ENCODE measurements at regions not wholly inside any gene's neighbourhood (a gene's known extent, or its start where the extent isn't known, plus 50 kb on each side); places are given as distances from the start of the nearest gene placed in this dataset.

DNA sequence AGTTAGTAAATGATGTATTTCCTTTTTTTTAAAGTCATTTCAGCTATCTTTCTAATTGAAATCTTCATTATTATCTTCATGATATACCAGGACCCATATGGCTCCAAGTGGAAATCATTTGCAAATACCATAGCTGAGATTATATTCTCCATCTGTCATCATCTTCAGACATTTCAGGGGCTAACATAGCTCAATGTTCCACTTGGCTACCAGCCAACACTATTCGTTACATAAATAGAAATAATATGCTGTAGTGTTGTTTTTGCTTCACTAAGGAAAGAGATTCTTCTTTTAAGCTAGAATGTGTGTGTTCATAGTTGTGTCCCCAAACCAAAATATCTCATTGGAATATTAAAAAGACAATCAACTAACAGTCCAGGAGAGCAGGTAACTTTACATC, 225.1 kb downstream of the DIO2 start:
- no peak overlapping the region for H3K4me3 ChIP-seq (ENCODE audit: insufficient read depth, low read depth, low read length)
- no CpG with 5 or more reads among the region's 1 CpG for WGBS, 2 experiments
- no peak overlapping the region for H3K27ac ChIP-seq (ENCODE audit: insufficient read depth, low read depth, low read length, poor library complexity, severe bottlenecking)
- peaks cover 26% of the 10 kb centered on the region for H3K27me3 ChIP-seq (ENCODE audit: control insufficient read depth, insufficient read depth, low read length, poor library complexity, severe bottlenecking)
- peaks cover 14% of the 10 kb centered on the region for H3K4me1 ChIP-seq (ENCODE audit: control insufficient read depth, insufficient read depth, low read length)
- no peaks in the 10 kb centered on the region for H3K36me3 ChIP-seq (ENCODE audit: control insufficient read depth, insufficient read depth, low read length)
- H3K9me3 ChIP-seq (ENCODE audit: control insufficient read depth, low read length): no peaks in the 10 kb centered on the region

DNA sequence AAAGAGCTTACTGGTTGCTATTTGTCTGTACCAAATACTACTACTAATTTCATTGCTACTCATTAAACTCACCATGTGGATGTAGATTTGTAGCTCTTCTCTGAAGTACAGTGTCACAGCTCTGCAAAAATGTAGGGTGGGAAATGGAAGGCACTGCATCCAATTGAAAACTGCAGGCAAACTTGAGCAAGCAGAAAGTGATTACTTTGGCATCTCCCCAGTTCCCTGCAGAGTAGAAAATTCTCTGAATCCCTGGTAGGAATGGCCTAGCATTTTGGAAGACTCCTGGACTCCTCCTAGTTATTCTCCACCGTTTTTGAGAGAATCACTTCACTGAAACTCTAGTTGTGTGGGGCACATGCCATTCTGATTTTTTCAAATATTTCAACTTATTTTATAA, 239.1 kb downstream of the DIO2 start:
- 83 to 88% methylated on average over 1 of the region's 1 CpG for WGBS, 2 experiments
- H3K27ac ChIP-seq (ENCODE audit: insufficient read depth, low read depth, low read length, poor library complexity, severe bottlenecking): no peak overlapping the region
- no peaks in the 10 kb centered on the region for H3K4me1 ChIP-seq (ENCODE audit: control insufficient read depth, insufficient read depth, low read length)
- no peaks in the 10 kb centered on the region for H3K36me3 ChIP-seq (ENCODE audit: control insufficient read depth, insufficient read depth, low read length)
- H3K9me3 ChIP-seq (ENCODE audit: control insufficient read depth, low read length): no peaks in the 10 kb centered on the region
- no peaks in the 10 kb centered on the region for H3K27me3 ChIP-seq (ENCODE audit: control insufficient read depth, insufficient read depth, low read length, poor library complexity, severe bottlenecking)
- H3K4me3 ChIP-seq (ENCODE audit: insufficient read depth, low read depth, low read length): no peak overlapping the region

DNA sequence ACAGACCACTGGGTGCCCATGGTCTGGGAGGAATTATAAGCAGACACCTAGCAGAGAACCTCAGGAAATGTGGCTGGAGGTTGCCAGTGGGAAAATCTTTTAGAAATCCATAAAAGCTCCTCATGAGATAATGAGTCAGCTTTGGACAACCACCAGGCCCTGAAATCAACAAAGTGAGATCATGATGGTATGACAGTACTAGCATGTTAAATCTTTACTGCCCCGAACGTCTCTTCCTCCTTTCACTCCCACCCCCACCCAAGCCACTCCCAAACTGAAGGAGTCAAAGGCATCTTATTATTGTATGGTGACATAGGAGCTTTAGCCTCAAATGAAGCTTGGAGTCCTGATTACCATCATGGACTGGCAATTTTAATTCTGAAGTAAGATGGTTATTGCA, 240.0 kb downstream of the DIO2 start:
- Histone ChIP-seq H3K9me3 (ENCODE audit: control insufficient read depth, low read length) (no peaks in the 10 kb centered on the region), H3K4me1 (ENCODE audit: control insufficient read depth, insufficient read depth, low read length) (no peaks in the 10 kb centered on the region), H3K36me3 (ENCODE audit: control insufficient read depth, insufficient read depth, low read length) (no peaks in the 10 kb centered on the region), H3K4me3 (ENCODE audit: insufficient read depth, low read depth, low read length) (no peak overlapping the region), H3K27ac (ENCODE audit: insufficient read depth, low read depth, low read length, poor library complexity, severe bottlenecking) (no peak overlapping the region), H3K27me3 (ENCODE audit: control insufficient read depth, insufficient read depth, low read length, poor library complexity, severe bottlenecking) (no peaks in the 10 kb centered on the region)
- no CpG with 5 or more reads among the region's 2 CpGs for WGBS, 2 experiments

DNA sequence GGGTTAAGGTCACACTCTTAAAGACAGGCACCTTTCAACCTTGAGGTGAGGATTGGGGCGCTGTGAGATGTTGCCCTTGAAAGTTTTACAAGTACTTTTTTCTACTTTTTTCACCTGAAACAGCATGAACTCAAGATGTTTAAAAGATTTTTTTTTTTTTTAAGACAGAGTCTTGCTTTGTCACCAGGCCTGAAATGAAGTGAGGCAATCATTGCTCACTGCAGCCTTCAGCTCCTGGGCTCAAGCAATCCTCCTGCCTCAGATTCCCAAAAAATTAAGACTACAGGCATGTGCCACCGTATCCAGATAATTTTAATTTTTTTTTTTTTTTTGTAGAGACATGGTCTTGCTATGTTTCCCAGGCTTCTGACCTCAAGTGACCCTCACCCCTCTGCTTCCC, 243.9 kb downstream of the DIO2 start:
- H3K27me3 ChIP-seq (ENCODE audit: control insufficient read depth, insufficient read depth, low read length, poor library complexity, severe bottlenecking): no peaks in the 10 kb centered on the region
- no peak overlapping the region for H3K4me3 ChIP-seq (ENCODE audit: insufficient read depth, low read depth, low read length)
- no peaks in the 10 kb centered on the region for H3K9me3 ChIP-seq (ENCODE audit: control insufficient read depth, low read length)
- WGBS, 2 experiments: 81% methylated on average over 2 of the region's 2 CpGs; no CpG with 5 or more reads in 1 of the 2 experiments
- H3K4me1 ChIP-seq (ENCODE audit: control insufficient read depth, insufficient read depth, low read length): no peaks in the 10 kb centered on the region
- no peaks in the 10 kb centered on the region for H3K36me3 ChIP-seq (ENCODE audit: control insufficient read depth, insufficient read depth, low read length)
- no peak overlapping the region for H3K27ac ChIP-seq (ENCODE audit: insufficient read depth, low read depth, low read length, poor library complexity, severe bottlenecking)

DNA sequence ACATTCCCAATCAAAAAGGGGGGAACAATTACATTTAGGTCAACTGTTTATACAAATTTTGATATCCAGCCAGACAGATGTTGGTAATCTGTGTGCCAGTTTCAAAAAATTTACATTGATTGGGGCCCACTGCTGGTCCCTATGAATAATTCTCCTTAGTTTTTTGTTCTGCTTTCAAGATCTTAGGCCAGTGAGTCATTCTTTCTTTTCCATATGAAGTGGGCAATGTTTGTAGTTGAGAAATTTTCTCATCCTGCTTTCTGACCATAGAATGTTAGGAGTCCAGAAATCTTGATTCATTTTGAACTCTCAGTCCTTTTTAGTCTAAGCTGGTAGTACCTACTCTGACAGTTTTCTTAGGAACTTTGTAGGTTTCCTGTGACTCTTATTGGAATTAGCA, 244.3 kb downstream of the DIO2 start:
- Histone ChIP-seq H3K27me3 (ENCODE audit: control insufficient read depth, insufficient read depth, low read length, poor library complexity, severe bottlenecking) (no peaks in the 10 kb centered on the region), H3K9me3 (ENCODE audit: control insufficient read depth, low read length) (no peaks in the 10 kb centered on the region), H3K36me3 (ENCODE audit: control insufficient read depth, insufficient read depth, low read length) (no peaks in the 10 kb centered on the region), H3K4me1 (ENCODE audit: control insufficient read depth, insufficient read depth, low read length) (no peaks in the 10 kb centered on the region), H3K4me3 (ENCODE audit: insufficient read depth, low read depth, low read length) (no peak overlapping the region), H3K27ac (ENCODE audit: insufficient read depth, low read depth, low read length, poor library complexity, severe bottlenecking) (no peak overlapping the region)

DNA sequence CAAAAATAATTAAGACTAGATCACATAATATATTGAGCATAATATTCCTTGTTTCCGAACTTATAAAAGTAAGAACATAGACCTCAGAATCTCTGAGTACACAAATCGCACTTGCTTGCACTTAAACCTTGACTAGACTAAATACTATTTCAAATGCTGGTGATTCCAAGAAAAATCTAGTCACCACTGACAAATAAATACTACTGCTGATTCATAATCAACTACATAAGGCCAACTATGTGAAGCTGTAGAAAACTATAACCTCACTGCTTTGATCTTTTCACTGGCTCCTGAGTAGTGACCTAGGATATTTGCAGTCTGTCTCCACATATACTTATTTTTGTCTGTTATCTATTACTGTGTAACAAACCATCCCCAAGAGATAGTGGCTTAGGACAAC, 245.4 kb downstream of the DIO2 start:
- no peaks in the 10 kb centered on the region for H3K27me3 ChIP-seq (ENCODE audit: control insufficient read depth, insufficient read depth, low read length, poor library complexity, severe bottlenecking)
- H3K27ac ChIP-seq (ENCODE audit: insufficient read depth, low read depth, low read length, poor library complexity, severe bottlenecking): no peak overlapping the region

DNA sequence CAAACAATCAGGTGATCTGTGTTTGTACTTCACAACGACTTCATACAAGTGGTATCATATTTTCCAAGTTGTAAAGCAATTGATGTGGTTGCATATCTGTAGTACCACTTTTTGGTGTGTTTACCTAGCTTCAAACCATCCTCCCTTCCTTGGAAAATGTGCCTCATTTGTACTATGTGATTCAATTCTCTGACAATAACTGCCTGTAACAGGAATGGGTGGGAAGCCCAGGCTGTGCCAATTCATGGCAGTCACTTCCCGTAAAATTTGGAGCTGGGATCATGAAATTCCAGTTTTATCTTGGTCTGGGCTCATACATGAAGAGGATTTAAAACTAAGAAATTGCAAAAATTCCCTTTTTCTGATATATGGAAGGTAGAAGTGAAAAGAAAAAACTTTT, 250.1 kb downstream of the DIO2 start:
- 92 to 99% methylated on average over 2 of the region's 2 CpGs for WGBS, 2 experiments
- H3K27ac ChIP-seq (ENCODE audit: insufficient read depth, low read depth, low read length, poor library complexity, severe bottlenecking): no peak overlapping the region
- H3K27me3 ChIP-seq (ENCODE audit: control insufficient read depth, insufficient read depth, low read length, poor library complexity, severe bottlenecking): no peaks in the 10 kb centered on the region
- H3K36me3 ChIP-seq (ENCODE audit: control insufficient read depth, insufficient read depth, low read length): no peaks in the 10 kb centered on the region
- no peak overlapping the region for H3K4me3 ChIP-seq (ENCODE audit: insufficient read depth, low read depth, low read length)
- no peaks in the 10 kb centered on the region for H3K4me1 ChIP-seq (ENCODE audit: control insufficient read depth, insufficient read depth, low read length)
- H3K9me3 ChIP-seq (ENCODE audit: control insufficient read depth, low read length): no peaks in the 10 kb centered on the region

More for the DNA sequence above, 245.4 kb downstream of the DIO2 start:
- Histone ChIP-seq H3K4me1 (ENCODE audit: control insufficient read depth, insufficient read depth, low read length) (no peaks in the 10 kb centered on the region), H3K9me3 (ENCODE audit: control insufficient read depth, low read length) (no peaks in the 10 kb centered on the region), H3K36me3 (ENCODE audit: control insufficient read depth, insufficient read depth, low read length) (no peaks in the 10 kb centered on the region), H3K4me3 (ENCODE audit: insufficient read depth, low read depth, low read length) (no peak overlapping the region)
- 93 to 96% methylated on average over 2 of the region's 2 CpGs for WGBS, 2 experiments

DNA sequence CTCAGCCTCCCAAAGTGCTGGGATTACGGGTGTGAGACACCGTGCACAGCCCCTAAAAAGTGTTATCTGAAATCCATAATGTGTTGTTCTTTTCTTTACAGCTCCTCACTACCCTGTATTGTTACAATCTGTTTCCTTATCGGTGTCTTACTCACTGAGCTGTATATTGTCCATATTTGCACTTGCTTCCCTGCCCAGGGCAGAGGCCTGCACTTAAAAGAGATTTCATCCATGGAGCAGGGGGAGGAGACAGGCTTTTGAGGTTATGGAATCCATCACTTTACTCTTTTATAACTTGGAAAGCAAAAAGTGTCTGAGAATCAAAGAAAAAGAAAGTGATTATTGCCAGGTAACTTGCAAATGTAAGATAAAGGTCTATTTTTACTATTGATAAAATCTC, 251.0 kb downstream of the DIO2 start:
- H3K36me3 ChIP-seq (ENCODE audit: control insufficient read depth, insufficient read depth, low read length): no peaks in the 10 kb centered on the region
- H3K4me1 ChIP-seq (ENCODE audit: control insufficient read depth, insufficient read depth, low read length): no peaks in the 10 kb centered on the region
- no peak overlapping the region for H3K27ac ChIP-seq (ENCODE audit: insufficient read depth, low read depth, low read length, poor library complexity, severe bottlenecking)
- no peak overlapping the region for H3K4me3 ChIP-seq (ENCODE audit: insufficient read depth, low read depth, low read length)
- H3K9me3 ChIP-seq (ENCODE audit: control insufficient read depth, low read length): no peaks in the 10 kb centered on the region
- WGBS, 2 experiments: 95 to 98% methylated on average over 3 of the region's 3 CpGs
- H3K27me3 ChIP-seq (ENCODE audit: control insufficient read depth, insufficient read depth, low read length, poor library complexity, severe bottlenecking): no peaks in the 10 kb centered on the region

DNA sequence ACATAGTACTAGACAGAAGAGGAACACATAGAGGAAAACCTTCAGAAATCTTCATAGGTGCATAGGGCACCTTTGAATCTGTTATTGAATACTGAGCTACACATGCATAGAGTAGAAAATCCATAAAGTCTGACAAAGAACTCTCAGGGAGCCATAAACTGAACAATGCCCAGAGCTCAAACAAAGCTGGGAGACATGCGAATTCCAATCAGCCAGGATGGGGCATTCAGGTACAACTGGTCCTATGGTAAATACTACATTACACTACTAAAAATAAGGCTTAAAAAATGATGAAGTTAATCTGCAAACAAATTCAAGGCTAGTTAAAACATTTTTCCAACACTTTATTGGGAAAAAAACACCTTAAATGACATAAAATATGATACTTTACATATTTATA, 259.7 kb downstream of the DIO2 start:
- Histone ChIP-seq H3K9me3 (ENCODE audit: control insufficient read depth, low read length) (no peaks in the 10 kb centered on the region), H3K4me3 (ENCODE audit: insufficient read depth, low read depth, low read length) (no peak overlapping the region), H3K27me3 (ENCODE audit: control insufficient read depth, insufficient read depth, low read length, poor library complexity, severe bottlenecking) (no peaks in the 10 kb centered on the region), H3K4me1 (ENCODE audit: control insufficient read depth, insufficient read depth, low read length) (no peaks in the 10 kb centered on the region), H3K27ac (ENCODE audit: insufficient read depth, low read depth, low read length, poor library complexity, severe bottlenecking) (no peak overlapping the region), H3K36me3 (ENCODE audit: control insufficient read depth, insufficient read depth, low read length) (no peaks in the 10 kb centered on the region)
- WGBS, 2 experiments: 80 to 88% methylated on average over 1 of the region's 1 CpG

DNA sequence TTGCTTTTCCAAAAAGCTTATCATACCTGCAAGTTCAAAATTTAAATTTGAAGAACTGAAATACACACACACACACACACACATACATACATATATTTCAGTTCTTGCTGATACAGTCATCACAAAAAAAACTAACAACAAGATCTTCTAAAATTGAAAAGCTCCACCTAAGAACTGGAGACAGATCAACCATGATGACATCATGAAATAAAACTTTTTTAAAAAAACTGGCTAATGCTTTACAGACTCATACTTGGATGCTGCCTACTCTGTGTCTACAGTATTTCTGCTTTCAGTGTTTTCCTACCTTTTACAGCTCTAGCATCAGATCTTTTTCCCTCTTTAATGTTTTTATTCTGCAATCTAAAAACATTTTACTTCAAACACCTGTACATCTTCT, 261.4 kb downstream of the DIO2 start:
- Histone ChIP-seq H3K27ac (ENCODE audit: insufficient read depth, low read depth, low read length, poor library complexity, severe bottlenecking) (no peak overlapping the region), H3K4me1 (ENCODE audit: control insufficient read depth, insufficient read depth, low read length) (no peaks in the 10 kb centered on the region), H3K36me3 (ENCODE audit: control insufficient read depth, insufficient read depth, low read length) (no peaks in the 10 kb centered on the region), H3K27me3 (ENCODE audit: control insufficient read depth, insufficient read depth, low read length, poor library complexity, severe bottlenecking) (no peaks in the 10 kb centered on the region), H3K4me3 (ENCODE audit: insufficient read depth, low read depth, low read length) (no peak overlapping the region), H3K9me3 (ENCODE audit: control insufficient read depth, low read length) (no peaks in the 10 kb centered on the region)

DNA sequence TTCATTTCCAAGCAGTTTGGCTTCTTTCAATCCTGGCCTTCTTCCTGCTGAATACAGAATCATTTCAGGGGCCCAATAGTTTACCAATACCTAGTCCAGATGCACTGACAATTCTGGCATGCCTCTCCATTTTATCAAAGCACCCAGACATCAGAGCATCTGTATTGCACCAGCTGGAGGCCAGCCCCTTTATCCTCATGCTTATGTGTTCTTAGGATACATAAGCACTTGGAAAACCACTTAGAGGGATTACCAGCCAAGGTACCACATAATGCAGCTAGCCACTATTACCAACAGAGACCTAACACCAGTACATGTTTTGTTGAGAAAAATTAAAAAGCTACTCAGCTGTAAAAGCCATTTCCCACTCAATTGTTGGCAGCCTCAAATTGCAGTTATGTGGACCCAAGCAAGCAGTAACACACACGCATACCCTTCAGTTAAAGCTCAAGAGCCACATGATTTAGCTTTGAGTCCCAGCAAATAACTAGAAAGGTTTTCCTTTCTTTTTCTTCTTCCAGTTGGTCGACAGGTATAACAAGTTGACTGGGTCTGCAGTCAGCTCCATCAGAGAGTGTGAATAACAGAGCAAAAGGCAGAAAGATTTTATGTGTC, 263.8 kb downstream of the DIO2 start:
- Histone ChIP-seq H3K27ac (ENCODE audit: insufficient read depth, low read depth, low read length, poor library complexity, severe bottlenecking) (no peak overlapping the region), H3K4me1 (ENCODE audit: control insufficient read depth, insufficient read depth, low read length) (no peaks in the 10 kb centered on the region), H3K36me3 (ENCODE audit: control insufficient read depth, insufficient read depth, low read length) (no peaks in the 10 kb centered on the region), H3K27me3 (ENCODE audit: control insufficient read depth, insufficient read depth, low read length, poor library complexity, severe bottlenecking) (no peaks in the 10 kb centered on the region), H3K9me3 (ENCODE audit: control insufficient read depth, low read length) (no peaks in the 10 kb centered on the region), H3K4me3 (ENCODE audit: insufficient read depth, low read depth, low read length) (no peak overlapping the region)
- WGBS, 2 experiments: 87 to 90% methylated on average over 2 of the region's 2 CpGs

Measured in ectodermal cell (in vitro differentiated cells).